ENCODE measurements at regions not wholly inside any gene's neighbourhood (a gene's known extent, or its start where the extent isn't known, plus 50 kb on each side); places are given as distances from the start of the nearest gene placed in this dataset.
A peak's percentile ranks its signal among the peaks of the same experiment; 100 is the strongest.
"Not testable (repeated sequence)": the region's sequence is repeated elsewhere in the genome, so short reads cannot be mapped to it uniquely, and the experiment has no call there.

- H3K9me3 Mint-ChIP-seq = peaks cover 8% of the 10 kb centered on the region
- no peak for DNase-seq (ENCODE audit: low spot score)
- H3K27ac Mint-ChIP-seq = no peak overlapping the region
- intact Hi-C loops (cut with micrococcal nuclease) = no loop called here
- no peak overlapping the region for H3K4me3 Mint-ChIP-seq
- peaks cover 73% of the 10 kb centered on the region for H3K4me1 Mint-ChIP-seq (ENCODE audit: low read depth)
- peaks cover 7% of the 10 kb centered on the region for H3K36me3 Mint-ChIP-seq (ENCODE audit: low read depth)
- no peaks in the 10 kb centered on the region for H3K27me3 Mint-ChIP-seq (ENCODE audit: insufficient read depth)
These were observed 228.8 kb upstream of the IRF2BP2 start for GRCh38 chr1:234838820-234839219.

DNA sequence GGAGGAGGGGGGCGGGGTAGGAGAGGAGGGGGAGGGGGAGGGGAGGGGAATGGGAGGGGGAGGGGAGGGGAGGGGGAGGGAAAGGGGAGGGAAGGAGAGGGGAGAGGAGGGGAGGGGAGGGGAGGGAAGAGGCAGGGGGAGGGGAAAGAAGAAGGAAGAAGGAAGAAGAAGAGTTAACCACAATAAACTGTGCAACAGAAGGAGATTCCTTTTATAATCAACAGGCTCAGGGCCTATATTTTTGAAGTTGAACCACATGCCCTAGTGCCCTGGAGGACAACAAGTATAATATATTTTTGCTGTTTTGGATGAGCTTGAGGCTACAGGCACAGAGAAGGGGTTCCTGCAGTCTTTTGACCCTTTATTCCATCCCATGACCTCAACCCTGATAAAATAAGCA lies 228.2 kb upstream of the IRF2BP2 start:
- DNase-seq (ENCODE audit: low spot score) = no peak
- Mint-ChIP-seq H3K4me3 (no peak overlapping the region), H3K27ac (no peak overlapping the region), H3K9me3 (peaks cover 8% of the 10 kb centered on the region), H3K36me3 (ENCODE audit: low read depth) (peaks cover 7% of the 10 kb centered on the region), H3K4me1 (ENCODE audit: low read depth) (peaks cover 67% of the 10 kb centered on the region), H3K27me3 (ENCODE audit: insufficient read depth) (no peaks in the 10 kb centered on the region)
- intact Hi-C loops (cut with micrococcal nuclease) = no loop called here

GRCh38 chr1:234837713-234838112 lies 227.7 kb upstream of the IRF2BP2 start:
- Mint-ChIP-seq H3K4me3 (no peak overlapping the region), H3K4me1 (ENCODE audit: low read depth) (peaks cover 66% of the 10 kb centered on the region), H3K9me3 (peaks cover 8% of the 10 kb centered on the region), H3K27me3 (ENCODE audit: insufficient read depth) (no peaks in the 10 kb centered on the region), H3K27ac (peak overlapping the region; percentile 64), H3K36me3 (ENCODE audit: low read depth) (peaks cover 7% of the 10 kb centered on the region)
- no peak for DNase-seq (ENCODE audit: low spot score)
- intact Hi-C loops (cut with micrococcal nuclease) = no loop called here

- Mint-ChIP-seq H3K27ac (no peak overlapping the region), H3K27me3 (ENCODE audit: insufficient read depth) (peaks cover 2% of the 10 kb centered on the region), H3K4me3 (no peak overlapping the region), H3K36me3 (ENCODE audit: low read depth) (peaks cover 7% of the 10 kb centered on the region), H3K9me3 (peaks cover 8% of the 10 kb centered on the region), H3K4me1 (ENCODE audit: low read depth) (peaks cover 59% of the 10 kb centered on the region)
- DNase-seq (ENCODE audit: low spot score) = no peak
- intact Hi-C loops (cut with micrococcal nuclease) = no loop called here
These were observed 226.9 kb upstream of the IRF2BP2 start for GRCh38 chr1:234836776-234837357.

DNA sequence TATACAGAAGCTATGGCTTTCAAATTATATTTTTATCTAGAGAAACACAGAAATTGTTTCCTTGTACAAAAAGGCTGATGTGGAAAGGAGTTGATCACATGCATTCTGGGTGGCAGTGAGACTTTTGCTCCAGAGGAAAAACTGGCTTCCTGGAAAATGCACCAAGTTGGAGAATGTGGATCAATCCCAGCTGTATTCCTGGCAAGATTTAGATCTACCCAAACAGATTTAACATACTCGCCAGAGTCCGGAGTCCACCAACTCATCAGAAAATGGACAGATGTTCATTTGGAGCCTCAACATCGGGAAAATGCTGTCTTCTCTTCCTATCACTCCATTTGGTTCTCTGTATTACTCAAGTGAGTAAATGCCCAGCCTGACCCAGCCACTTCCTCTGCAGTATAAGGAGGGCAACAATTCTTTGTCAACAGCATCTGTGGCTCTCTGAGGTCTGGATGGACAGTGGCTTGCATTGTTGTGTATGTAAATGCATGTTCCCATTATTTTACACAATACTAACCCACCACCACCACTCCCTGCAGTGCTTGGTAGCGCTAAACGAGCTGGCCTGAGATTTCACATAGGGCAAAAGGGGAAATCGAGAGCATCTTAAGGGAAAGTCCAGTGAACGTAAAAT lies 226.2 kb upstream of the IRF2BP2 start:
- peaks cover 2% of the 10 kb centered on the region for H3K27me3 Mint-ChIP-seq (ENCODE audit: insufficient read depth)
- intact Hi-C loops (cut with micrococcal nuclease) = no loop called here
- H3K36me3 Mint-ChIP-seq (ENCODE audit: low read depth) = peaks cover 7% of the 10 kb centered on the region
- peaks cover 54% of the 10 kb centered on the region for H3K4me1 Mint-ChIP-seq (ENCODE audit: low read depth)
- H3K4me3 Mint-ChIP-seq = no peak overlapping the region
- no peak for DNase-seq (ENCODE audit: low spot score)
- H3K9me3 Mint-ChIP-seq = peaks cover 8% of the 10 kb centered on the region
- no peak overlapping the region for H3K27ac Mint-ChIP-seq

DNA sequence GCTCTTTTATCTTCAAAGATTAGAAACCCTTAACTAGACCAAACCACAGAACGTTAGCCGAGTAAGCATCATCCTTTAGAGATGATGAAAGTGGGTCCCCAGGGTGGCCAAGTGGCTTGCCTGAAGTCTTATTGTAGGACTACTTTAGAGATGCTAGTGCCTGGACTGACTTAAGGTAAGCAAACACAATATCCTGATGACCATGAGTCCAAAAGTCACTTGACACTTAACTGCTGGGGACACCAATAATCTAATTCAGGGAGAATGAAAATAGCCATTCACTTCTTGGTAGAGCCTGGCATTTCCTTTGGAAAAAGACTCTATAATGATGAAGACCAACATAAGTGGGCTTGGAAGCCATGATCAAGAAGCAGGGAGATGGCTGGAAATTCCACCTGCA lies 225.3 kb upstream of the IRF2BP2 start:
- peaks cover 8% of the 10 kb centered on the region for H3K9me3 Mint-ChIP-seq
- DNase-seq (ENCODE audit: low spot score) = no peak
- peaks cover 7% of the 10 kb centered on the region for H3K36me3 Mint-ChIP-seq (ENCODE audit: low read depth)
- no peak overlapping the region for H3K4me3 Mint-ChIP-seq
- intact Hi-C loops (cut with micrococcal nuclease) = no loop called here
- H3K4me1 Mint-ChIP-seq (ENCODE audit: low read depth) = peaks cover 54% of the 10 kb centered on the region
- no peak overlapping the region for H3K27ac Mint-ChIP-seq
- peaks cover 2% of the 10 kb centered on the region for H3K27me3 Mint-ChIP-seq (ENCODE audit: insufficient read depth)

DNA sequence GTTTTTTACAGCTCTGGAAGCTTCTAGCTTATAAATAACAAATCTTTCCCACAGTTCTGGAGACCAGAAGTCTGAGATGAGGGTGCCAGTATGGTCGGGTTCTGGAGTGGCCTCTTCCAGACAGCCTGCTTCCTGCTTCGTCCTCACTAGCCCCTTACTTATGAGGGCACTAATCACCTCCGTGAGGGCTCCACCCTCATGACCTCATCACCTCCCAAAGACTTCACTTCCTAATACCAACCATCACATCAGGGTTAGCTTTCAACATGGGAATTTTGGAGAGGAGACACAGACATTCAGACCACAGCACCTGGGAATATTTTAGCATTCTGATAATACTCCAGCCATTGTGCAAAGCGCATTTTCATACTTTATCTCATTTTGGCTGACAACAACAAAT lies 223.7 kb upstream of the IRF2BP2 start:
- Mint-ChIP-seq H3K9me3 (peaks cover 8% of the 10 kb centered on the region), H3K27ac (no peak overlapping the region), H3K4me3 (no peak overlapping the region), H3K27me3 (ENCODE audit: insufficient read depth) (peaks cover 2% of the 10 kb centered on the region), H3K36me3 (ENCODE audit: low read depth) (peaks cover 9% of the 10 kb centered on the region), H3K4me1 (ENCODE audit: low read depth) (peaks cover 45% of the 10 kb centered on the region)
- DNase-seq (ENCODE audit: low spot score) = no peak
- intact Hi-C loops (cut with micrococcal nuclease) = no loop called here

GRCh38 chr1:234833118-234833517 lies 223.1 kb upstream of the IRF2BP2 start:
- intact Hi-C loops (cut with micrococcal nuclease) = no loop called here
- Mint-ChIP-seq H3K4me3 (no peak overlapping the region), H3K9me3 (peaks cover 8% of the 10 kb centered on the region), H3K27me3 (ENCODE audit: insufficient read depth) (peaks cover 2% of the 10 kb centered on the region), H3K27ac (no peak overlapping the region), H3K36me3 (ENCODE audit: low read depth) (peaks cover 9% of the 10 kb centered on the region), H3K4me1 (ENCODE audit: low read depth) (peaks cover 40% of the 10 kb centered on the region)
- DNase-seq (ENCODE audit: low spot score) = no peak

- H3K4me3 Mint-ChIP-seq = no peak overlapping the region
- intact Hi-C loops (cut with micrococcal nuclease) = no loop called here
- peaks cover 2% of the 10 kb centered on the region for H3K27me3 Mint-ChIP-seq (ENCODE audit: insufficient read depth)
- peaks cover 24% of the 10 kb centered on the region for H3K4me1 Mint-ChIP-seq (ENCODE audit: low read depth)
- no peaks in the 10 kb centered on the region for H3K9me3 Mint-ChIP-seq
- H3K27ac Mint-ChIP-seq = no peak overlapping the region
- peaks cover 2% of the 10 kb centered on the region for H3K36me3 Mint-ChIP-seq (ENCODE audit: low read depth)
- no peak for DNase-seq (ENCODE audit: low spot score)
These were observed 217.7 kb upstream of the IRF2BP2 start for GRCh38 chr1:234827656-234828055.

DNA sequence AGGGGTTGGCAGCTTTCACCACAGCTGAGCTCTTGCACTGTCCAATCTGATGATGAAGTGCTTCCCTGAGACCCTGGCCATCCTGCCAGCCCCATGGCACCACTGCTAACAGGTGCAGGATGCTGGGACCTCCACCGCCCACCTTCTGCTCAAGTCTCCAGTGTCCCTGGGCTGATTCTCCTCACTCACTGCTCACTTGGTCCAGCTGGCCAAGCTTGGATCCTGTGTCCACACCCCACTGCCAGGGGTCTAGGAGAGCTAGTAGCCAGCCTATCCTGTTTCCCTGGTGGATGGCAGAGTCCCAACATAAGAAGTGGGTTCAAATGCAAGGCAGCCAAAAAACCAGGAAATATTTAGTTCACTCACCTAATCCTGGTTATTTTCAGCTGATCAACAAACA lies 217.2 kb upstream of the IRF2BP2 start:
- DNase-seq (ENCODE audit: low spot score) = no peak
- Mint-ChIP-seq H3K9me3 (no peaks in the 10 kb centered on the region), H3K4me3 (no peak overlapping the region), H3K4me1 (ENCODE audit: low read depth) (peaks cover 23% of the 10 kb centered on the region), H3K27ac (no peak overlapping the region), H3K36me3 (ENCODE audit: low read depth) (peaks cover 2% of the 10 kb centered on the region), H3K27me3 (ENCODE audit: insufficient read depth) (peaks cover 2% of the 10 kb centered on the region)
- intact Hi-C loops (cut with micrococcal nuclease) = no loop called here

DNA sequence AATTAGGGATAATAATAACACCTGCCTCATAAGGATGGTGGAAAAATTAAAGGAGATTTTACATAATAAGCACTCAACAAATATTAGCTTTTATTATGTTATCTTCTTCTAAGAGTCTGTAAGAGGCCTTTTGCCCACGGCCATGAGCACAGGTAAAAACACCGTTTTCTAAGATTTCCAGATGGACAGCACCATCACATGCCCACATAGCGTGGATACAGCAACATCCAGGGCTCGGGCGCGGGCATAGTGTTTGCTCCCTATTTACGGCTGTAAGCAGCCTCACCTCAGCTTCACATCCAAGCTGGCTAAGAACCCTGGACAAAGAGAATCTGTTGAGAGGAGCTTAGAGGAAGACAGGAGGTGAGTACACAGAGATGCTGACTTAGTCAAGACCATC lies 216.4 kb upstream of the IRF2BP2 start:
- no peak overlapping the region for H3K27ac Mint-ChIP-seq
- intact Hi-C loops (cut with micrococcal nuclease) = no loop called here
- no peak overlapping the region for H3K4me3 Mint-ChIP-seq
- DNase-seq (ENCODE audit: low spot score) = no peak
- H3K27me3 Mint-ChIP-seq (ENCODE audit: insufficient read depth) = no peaks in the 10 kb centered on the region
- H3K9me3 Mint-ChIP-seq = no peaks in the 10 kb centered on the region
- peaks cover 2% of the 10 kb centered on the region for H3K36me3 Mint-ChIP-seq (ENCODE audit: low read depth)
- peaks cover 23% of the 10 kb centered on the region for H3K4me1 Mint-ChIP-seq (ENCODE audit: low read depth)

DNA sequence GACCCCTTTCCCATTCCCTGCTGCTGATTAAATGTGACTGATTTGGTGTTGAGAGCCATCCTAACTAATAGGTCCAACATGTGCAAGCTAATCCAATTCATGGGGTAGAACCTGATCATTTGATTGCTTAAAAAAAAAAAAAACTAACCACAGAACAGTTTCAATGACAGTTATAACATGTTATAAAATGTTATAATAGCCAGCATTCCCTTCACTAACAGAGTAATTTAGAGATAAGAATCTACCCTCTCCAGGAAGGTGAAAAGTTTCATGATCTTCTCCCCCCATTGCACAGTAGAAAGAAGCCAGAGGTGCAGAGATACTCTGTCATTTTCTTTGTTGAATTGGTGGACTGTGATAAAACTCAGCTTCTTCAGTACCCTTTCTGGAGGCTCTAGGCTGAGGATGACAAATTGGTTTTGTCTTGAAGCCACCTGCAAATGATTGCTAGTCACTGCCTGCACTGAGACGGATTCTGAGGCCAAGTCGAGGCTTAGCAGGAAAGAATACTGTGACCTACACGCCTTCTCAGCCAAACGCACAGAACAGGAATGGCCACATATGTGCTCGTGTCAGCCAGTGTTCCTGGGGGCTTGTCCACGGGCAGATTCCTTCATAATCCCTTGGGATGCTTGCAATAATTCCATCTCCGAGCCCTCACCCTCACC lies 215.7 kb upstream of the IRF2BP2 start:
- no peak overlapping the region for H3K27ac Mint-ChIP-seq
- no peak for DNase-seq (ENCODE audit: low spot score)
- peaks cover 2% of the 10 kb centered on the region for H3K36me3 Mint-ChIP-seq (ENCODE audit: low read depth)
- peaks cover 16% of the 10 kb centered on the region for H3K4me1 Mint-ChIP-seq (ENCODE audit: low read depth)
- H3K27me3 Mint-ChIP-seq (ENCODE audit: insufficient read depth) = no peaks in the 10 kb centered on the region
- H3K4me3 Mint-ChIP-seq = no peak overlapping the region
- no peaks in the 10 kb centered on the region for H3K9me3 Mint-ChIP-seq
- intact Hi-C loops (cut with micrococcal nuclease) = no loop called here

DNA sequence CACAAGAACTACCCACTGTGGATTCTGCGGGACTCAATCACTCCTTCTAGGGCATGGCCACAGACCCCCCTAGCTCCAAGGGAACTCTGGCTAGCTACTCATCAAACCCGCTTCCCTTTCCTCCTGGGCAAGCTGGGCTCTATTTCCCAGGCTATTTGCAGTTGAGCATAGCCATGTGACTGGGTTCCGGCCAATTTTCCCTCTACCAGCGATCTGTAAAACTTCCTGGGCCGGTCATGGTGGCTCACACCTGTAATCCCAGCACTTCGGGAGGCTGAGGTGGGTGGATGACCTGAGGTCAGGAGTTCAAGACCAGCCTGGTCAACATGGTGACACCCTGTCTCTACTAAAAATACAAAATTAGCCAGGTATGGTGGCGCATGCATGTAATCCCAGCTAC lies 214.9 kb upstream of the IRF2BP2 start:
- intact Hi-C loops (cut with micrococcal nuclease); DNase-seq (ENCODE audit: low spot score); H3K4me3 Mint-ChIP-seq; H3K36me3 Mint-ChIP-seq (ENCODE audit: low read depth); H3K4me1 Mint-ChIP-seq (ENCODE audit: low read depth); H3K27ac Mint-ChIP-seq; H3K27me3 Mint-ChIP-seq (ENCODE audit: insufficient read depth); H3K9me3 Mint-ChIP-seq: not testable (repeated sequence)
